GM18873 (cell line): ENCODE measurements at regions not wholly inside any gene's neighbourhood (a gene's known extent, or its start where the extent isn't known, plus 50 kb on each side); places are given as distances from the start of the nearest gene placed in this dataset.

ENCODE experiments used
- ATAC-seq: cut with Tn5 transposase; IDR thresholded peaks from one replicate; pipeline ENCODE4 v1.9.1; 2021; ENCODE audit warnings: mild to moderate bottlenecking, moderate library complexity, moderate number of reproducible peaks; ENCODE audit not compliant: unreplicated experiment, low FRiP score

DNA sequence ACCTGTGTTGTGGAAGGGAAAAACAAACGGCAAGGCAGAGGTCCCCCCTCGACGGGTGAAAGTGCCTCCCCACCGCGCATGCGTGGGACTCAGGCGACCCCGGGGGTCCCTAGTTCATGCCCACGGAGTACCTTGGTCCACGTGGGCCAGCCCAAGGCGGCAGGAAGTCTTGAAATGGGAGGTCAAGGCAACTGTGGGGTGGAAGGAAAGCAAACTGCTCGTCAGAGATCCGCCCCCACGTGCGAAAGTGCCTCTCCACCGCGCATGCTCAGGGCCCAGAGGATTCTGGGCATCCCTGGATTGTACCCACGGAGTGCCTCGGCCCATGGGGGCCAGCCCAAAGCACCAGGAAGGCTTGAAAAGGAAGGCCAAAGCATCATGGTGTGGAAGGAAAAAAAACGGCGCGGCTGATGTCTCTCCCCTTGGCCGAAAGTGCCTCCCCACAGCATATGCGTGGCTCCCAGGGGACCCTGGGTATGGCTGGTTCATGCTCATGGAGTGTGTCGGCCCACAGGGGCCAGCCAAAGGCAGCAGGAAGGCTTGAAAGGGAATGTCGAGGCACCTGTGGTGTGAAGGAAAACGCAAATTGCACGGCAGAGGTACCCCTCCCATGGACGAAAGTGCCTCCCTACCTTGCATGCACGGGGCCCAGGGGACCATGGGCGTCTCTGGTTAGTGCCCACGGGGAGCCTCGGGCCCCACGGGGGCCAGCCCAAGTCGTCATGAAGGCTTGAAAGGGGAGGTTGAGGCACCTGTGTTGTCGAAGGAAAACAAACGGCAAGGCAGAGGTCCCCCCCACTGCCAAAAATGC lies 369.7 kb downstream of the ALG10 start:
- no peak for ATAC-seq

DNA sequence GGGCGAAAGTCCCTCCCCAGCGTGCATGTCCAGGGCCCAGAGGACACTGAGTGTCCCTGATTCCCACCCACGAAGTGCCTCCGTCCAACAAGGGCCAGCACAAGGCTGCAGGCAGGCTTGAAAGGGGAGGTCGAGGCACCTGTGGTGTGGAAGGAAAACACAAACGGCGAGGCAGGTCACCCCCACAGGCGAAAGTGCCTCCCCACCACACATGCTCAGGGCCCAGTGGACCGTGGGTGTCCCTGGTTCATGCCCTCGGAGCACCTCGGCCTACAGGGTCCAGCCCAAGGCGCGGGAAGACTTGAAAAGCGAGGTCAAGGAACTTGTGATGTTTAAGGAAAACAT lies 370.4 kb downstream of the ALG10 start:
- no peak for ATAC-seq

DNA sequence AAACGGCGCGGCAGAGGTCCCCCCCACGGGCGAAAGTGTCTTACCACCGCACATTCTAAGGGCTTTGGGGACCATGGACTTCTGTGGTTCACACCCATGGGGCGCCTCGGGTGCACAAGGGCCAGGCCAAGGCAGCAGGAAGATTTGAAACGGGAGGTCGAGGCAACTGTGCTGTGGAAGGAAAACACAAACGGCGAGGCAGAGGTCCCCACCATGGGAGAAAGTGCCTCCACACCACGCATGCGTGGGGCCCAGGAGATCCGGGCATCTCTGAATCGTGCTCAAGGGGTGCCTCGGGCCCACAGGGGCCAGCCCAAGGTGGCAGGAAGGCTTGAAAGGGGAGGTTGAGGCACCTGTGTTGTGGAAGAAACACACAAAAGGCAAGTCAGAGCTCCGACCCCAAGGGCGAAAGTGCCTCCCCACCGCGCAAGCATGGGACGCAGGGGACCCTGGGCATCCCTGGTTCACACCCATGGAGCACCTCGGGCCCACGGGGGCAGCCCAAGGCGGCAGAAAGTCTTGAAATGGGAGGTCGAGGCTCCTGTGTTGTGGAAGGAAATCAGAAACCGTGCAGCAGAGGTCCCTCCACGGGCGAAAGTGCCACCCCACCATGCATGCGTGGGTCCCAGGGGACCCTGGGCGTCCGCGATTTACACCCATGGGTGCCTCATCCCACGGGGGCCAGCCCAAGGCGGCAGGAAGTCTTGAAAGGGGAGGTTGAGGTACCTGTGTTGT lies 371.0 kb downstream of the ALG10 start:
- no peak for ATAC-seq

DNA sequence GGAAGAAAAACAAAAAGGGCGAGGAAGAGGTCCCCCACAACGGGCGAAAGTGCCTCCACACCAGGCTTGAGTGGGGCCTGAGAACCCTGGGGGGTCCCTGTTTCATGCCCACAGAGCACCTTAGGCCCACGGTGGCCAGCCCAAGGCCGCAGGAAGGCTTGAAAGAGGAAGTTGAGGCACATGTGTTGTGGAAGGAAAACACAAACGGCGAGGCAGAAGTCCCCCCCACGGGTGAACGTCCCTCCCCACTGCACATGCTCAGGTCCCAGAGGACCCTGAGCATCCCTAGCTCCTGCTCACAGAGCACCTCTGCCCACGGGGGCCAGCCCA lies 371.5 kb downstream of the ALG10 start:
- ATAC-seq, result no peak

DNA sequence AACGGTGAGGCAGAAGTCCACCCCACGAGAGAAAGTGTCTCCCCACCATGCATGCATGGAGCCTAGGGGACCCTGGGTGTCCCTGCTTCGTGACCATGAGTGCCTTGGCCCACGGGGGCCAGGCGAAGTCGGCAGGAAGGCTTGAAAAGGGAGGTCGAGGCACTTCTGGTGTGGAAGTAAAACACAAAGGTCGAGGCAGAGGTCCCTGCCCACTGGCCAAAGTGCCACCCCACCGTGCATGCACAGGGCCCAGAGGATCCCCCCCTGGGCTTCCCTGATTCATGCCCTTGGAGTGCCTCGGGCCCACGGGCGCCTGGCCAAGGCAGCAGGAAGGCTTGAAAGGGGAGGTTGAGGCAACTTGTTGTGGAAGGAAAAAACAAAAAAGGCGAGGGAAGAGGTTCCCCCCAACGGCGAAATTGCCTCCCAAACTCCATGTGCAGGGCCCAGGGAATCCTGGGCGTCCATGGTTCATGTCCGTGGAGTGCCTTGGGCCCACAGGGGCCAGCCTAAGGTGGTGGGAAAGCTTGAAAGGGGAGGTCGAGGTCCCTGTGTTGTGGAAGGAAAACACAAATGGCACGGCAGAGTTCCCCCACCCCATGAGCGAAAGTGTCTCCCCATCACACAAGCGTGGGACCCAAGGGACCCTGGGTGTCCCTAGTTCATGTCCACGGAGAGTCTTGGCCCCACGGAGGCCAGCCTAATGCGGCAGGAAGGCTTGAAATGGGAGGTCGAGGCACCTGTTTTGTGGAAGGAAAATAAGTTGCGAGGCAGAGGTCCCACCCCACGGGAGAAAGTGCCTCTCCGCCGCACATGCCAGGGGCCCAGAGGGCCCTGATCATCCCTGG lies 372.1 kb downstream of the ALG10 start:
- ATAC-seq, result no peak

DNA sequence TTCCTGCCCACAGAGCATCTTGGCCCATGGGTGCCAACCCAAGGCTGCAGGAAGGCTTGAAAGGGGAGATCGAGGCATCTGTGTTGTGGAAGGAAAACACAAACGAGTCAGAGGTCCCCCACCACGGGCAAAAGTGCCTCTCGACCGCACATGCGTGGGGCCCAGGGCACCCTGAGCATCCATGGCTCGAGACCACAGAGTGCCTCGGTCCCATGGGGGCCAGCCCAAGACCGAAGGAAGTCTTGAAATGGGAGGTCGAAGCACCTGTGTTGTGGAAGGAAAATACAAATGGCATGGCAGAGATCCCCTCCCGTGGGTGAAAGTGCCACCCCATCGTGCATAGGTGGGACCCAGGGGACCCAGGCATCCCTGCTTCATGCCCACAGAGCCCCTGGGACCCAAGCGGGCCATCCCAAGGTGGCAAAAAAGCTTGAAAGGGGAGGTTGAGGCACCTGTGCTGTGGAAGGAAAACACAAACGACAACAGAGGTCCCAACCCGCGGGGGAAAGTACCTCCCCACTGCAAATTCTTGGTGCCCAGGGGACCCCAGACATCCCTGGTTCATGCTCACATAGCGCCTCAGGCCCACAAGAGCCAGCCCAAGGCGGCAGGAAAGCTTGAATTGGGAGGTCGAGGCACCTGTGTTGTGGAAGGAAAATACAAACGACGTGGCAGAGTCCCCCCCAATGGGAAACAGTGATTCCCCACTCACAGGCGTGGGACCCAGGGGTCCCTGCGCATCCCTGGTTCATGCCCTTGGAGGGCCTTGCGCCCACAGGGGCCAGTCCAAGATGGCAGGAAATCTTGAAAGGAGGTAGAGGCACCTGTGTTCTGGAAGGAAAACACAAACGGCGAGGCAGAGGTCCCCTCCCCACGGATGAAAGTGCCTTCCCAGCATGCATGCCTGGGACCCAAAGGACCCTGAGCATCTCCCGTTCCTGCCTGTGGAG lies 373.0 kb downstream of the ALG10 start:
- ATAC-seq, result no peak

DNA sequence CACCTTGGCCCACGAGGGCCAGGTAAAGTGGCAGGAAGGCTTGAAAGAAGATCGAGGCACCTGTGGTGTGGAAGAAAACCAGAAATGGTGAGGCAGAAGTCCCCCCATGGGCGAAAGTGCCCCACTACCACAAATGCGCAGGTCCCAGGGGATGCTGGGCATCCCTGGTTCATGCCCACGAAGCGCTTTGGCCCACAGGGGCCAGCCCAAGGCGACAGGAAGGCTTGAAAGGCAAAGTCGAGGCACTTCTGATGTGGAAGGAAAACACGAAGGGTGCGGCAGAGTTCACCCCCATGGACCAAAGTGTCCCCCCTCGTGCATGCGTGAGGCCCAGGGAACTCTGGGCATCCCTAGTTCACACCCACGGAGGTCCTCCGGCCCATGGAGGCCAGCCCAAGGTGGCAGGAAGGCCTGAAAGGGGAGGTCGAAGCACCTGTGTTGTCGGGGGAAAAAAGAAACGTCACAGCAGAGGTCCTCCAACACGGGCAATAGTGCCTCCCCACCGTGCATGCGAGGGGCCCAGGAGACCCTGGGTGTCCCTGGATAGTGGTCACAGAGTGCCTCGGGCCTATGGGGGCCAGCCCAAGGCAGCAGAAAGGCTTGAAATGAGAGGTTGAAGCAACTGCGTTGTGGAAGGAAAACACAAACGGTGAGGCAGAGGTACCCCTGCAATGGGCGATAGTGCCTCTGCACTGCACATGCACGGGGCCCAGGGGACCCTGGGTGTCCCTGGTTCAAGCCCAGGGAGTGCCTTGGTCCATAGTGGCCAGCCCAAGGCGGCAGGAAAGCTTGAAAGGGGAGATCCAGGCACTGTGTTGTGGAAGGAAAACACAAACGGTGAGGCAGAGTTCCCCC lies 373.9 kb downstream of the ALG10 start:
- no peak for ATAC-seq

DNA sequence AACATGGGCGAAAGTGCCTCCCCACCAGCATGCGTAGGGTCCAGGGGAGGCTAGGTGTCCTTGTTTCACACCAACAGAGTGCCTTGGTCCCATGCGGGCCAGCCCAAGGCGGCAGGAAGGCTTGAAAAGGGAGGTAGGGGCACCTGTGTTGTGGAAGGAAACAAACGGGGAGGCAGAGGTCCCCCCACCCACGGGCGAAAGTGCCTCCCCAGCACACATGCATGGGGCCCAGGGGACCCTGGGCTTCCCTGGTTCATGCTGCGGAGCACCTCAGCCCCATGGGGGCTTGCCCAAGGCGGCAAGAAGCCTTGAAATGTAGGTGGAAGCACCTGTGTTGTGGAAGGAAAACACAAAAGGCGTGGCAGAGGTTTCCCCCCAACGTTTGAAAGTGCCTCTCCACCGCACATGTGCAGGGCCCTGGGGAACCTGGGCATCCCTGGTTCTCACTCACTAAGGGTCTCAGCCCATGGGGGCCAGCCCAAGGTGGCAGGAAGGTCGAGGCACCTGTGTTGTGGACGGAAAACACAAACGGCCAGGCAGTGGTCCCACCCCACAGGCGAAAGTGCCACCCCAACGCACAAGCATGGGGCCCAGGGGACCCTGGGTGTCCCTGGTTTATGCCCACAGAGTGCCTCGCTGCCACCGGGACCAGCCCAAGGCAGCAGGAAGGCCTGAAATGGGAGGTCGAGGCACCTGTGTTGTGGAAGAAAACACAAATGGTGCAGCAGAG lies 374.7 kb downstream of the ALG10 start:
- ATAC-seq, result no peak

DNA sequence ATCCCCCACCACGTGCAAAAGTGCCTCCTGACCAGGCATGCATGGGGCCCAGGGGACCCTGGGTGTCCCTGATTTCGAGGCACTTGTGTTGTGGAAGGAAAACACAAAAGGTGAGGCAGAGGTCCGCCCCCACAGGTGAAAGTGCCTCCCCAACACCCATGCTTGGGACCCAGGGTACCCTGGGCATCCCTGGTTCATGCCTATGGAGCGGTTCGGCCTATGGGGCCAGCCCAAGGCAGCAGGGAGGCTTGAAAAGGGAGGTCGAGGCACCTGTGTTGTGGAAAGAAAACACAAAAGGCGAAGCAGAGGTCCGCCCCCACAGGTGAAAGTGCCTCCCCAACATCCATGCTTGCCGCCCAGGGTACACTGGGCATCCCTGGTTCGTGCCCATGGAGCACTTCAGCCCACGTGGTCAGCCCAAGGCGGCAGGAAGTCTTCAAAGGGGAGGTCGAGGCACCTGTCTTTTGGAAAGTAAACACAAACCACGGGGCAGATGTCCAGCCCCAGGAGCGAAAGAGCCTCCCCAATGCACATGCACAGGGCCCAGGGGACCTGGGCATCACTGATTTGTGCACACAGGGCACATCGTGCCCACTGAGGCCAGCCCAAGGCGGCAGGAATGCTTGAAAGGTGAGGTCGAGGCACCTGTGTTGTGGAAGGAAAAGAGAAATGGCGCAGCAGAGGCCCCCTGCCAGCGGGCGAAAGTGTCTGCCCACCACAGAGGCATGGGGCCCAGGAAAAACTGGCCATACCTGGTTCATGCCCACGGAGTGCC lies 375.5 kb downstream of the ALG10 start:
- no peak for ATAC-seq

DNA sequence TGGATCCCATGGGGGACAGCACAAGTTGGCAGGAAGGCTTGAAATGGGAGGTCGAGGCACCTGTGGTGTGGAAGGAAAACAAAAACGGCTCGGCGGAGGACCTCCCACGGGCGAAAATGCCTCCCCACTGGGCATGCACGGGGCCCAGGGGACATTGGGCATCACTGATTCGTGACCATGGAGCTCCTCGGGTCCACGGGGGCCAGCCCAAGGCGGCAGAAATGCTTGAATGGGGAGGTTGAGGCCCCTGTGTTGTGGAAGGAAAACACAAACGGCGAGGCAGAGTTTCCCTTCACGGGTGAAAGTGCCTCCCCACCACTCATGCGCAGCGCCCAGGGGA lies 376.0 kb downstream of the ALG10 start:
- ATAC-seq, result no peak

DNA sequence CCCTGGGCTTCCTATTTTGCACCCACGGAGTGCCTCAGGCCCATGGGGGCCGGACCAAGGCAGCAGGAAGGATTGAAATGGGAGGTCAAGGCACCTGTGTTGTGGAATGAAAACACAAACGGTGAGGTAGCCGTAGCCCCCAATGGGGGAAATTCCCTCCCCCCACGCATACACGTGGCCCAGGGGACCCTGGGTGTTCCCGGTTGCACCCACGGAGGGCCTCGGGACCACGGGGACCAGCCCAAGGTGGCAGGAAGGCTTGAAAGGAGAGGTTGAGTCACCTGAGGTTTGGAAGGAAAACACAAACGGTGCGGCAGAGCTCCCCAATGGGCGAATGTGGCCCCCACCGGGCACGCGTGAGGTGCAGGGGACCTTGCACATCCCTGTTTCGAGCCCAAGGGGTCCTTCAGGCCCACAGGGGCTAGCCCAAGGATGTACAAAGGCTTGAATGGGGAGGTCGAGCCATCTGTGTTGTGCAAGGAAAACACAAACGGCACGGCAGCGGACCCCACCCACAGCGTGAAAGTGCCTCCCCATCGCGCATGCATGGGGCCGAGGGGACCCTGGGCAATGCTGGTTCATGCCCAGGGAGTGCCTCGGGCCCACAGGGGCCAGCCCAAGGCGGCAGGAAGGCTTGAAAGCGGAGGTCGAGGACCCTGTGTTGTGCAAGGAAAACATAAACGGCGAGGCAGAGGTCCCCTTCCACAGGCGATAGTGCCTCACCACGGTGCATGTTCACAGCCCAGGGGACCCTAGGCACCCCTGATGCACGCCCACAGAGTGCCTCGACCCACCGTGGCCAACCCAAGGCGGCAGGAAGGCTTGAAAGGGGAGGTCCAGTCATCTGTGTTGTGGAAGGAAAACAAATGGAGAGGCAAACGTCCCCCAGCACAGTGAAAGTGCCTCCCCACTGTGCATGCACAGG lies 376.7 kb downstream of the ALG10 start:
- no peak for ATAC-seq

DNA sequence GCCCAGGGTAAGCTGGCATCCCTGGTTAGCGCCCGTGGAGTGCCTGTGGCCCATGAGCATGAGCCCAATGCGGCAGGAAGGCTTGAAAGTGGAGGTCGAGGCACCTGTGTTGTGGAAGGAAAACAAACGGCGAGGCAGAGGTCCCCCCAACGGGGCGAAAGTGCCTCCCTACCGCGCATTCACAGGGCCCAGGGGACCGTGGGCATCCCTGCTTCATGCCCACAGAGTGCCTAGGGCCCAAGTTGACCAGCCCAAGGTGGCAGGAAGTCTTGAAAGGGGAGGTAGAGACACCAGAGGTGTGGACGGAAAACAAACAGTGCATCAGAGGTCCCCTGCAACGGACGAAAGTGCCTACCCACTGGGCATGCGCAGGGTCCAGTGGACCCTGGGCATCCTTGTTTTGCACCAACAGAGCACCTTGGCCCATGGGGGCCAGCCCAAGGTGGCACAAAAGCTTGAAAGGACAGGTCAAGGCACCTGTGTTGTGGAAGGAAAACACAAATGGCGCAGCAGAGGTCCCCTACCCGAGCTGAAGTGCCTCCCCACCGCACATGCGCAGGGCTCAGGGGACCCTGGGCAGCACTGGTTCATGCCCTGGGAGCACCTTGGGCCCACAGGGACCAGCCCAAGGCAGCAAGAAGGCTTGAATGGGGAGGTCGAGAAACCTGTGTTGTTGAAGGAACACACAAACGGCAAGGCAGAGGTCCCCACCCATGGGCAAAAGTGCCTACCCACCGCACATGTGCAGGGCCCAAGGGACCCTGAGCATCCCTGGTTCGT lies 377.5 kb downstream of the ALG10 start:
- no peak for ATAC-seq

DNA sequence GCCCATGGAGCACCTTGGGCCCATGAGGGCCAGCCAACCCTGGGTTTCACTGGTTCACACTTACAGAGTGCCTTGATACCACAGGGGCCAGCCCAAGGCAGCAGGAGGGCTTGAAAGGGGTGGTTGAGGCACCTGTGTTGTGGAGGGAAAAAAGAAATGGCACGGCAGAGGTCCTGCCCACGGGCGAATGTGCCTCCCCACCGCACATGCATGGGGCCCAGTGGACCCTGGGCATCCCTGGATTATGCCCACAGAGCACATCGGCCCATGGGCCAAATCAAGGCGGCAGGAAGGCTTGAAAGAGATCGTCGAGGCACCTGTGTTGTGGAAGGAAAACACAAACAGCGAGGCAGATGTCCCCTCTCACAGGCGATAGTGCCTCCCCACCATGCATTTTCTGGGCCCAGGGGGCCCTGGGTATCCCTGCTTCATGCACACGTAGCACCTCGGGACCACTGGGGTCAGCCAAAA lies 378.1 kb downstream of the ALG10 start:
- no peak for ATAC-seq

DNA sequence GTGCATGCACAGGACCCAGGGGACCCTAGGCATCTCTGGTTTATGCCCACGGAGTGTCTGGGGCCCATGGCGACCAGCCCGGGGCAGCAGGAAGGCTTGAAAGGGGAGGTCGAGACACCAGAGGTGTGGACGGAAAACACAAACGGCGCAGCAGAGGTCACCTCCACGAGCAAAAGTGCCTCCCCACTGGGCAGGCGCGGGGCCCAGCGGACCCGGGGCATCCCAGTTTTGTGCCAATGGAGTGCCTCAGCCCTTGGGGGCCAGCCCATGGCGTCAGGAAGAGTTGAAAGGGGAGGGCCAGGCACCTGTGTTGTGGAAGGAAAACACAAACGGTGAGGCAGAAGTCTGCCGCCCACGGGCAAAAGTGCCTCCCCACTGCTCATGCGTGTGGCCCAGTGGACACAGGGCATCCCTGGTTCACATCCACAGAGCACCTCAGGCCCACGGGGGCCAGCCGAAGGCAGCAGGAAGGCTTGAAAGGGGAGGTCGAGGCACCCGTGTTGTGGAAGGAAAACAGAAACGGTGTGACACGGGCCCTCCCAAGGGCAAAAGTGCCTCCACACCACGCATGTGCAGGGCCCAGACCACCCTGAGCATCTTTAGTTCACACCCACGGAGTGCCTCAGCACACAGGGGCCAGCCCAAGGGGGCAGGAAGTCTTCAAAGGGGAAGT lies 378.8 kb downstream of the ALG10 start:
- ATAC-seq, result no peak

DNA sequence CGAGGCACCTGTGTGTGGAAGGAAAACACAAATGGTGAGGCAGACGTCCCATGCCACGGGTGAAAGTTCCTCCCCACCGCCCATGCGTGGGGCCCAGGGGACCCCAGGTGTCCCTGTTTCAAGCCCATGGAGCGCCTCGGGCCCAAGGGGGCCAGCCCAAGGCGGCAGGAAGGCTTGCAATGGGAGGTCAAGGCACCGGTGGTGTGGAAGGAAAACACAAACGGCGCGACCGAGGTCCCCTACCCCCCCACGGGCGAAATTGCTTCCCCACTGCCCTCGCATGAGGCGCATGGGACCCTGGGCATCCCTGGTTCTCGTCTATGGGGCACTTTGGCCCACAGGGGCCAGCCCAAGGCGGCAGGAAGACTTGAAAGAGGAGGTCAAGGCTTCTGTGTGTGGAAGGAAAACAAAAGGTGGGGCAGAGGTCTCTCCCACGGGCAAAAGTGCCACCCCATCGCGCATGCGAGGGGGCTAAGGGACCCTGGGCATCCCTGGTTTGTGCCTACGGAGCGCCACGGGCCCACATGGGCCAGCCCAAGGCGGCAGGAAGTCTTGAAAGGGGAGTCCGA lies 379.4 kb downstream of the ALG10 start:
- ATAC-seq, result no peak
